SIG-M5 treated with dmso at 0.1 percent for 504 hours (cell line): ENCODE measurements at regions not wholly inside any gene's neighbourhood (a gene's known extent, or its start where the extent isn't known, plus 50 kb on each side); places are given as distances from the start of the nearest gene placed in this dataset.

Source experiments
- DNase-seq: peaks from one replicate; lab custom pipeline; 2025; ENCODE audit not compliant: unreplicated experiment; lab: John Stamatoyannopoulos, UW

DNA sequence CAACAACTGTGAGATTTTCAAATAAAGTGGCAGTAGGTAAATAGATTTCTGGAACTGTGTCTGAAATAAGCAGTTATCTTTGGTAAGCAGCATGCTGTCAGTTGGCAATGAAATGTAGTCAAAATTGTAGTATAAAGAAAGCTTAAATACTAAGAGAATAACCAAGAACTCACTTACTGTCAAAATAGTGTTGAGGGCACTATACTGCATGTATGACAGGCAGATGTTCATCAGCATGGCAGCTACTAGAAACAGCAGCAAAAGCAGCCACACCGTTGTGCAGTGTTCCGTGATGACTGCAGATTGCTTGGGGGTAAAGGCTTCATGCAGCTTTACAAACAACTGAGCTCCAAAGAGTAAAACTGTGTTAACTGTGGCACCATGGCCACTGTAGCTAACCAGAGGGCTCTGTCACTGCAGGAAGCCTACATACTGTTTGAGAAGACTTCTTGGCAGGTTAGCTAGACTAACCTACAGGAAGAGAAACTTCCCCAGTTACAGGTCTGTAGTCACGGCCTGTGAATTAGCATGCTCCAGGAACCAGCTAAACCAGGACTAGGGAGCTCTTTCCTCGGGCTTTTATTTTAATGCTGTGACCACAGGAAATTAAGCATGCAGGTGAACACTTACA is 459.7 kb downstream of the TBL1XR1 start:
- no peak for DNase-seq

DNA sequence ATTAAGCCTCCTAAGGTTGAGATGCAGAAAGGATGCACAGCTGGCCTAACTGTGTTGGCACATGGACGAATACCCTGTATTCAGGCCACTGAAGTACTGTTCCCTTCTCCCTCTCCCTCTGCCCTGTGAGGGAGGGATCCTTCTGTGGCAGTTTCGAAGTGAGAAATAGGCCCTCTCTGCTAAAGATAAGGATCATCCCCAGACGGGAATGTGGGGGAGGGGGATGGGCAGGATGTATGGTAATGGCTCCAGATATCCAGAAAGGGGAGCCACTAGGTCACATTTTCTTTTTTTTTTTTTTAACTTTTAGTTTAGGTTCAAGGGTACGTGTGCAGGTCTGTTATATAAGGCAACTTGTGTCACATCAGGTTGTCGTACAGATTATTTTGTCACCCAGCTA is 463.1 kb downstream of the TBL1XR1 start:
- DNase-seq: no peak

DNA sequence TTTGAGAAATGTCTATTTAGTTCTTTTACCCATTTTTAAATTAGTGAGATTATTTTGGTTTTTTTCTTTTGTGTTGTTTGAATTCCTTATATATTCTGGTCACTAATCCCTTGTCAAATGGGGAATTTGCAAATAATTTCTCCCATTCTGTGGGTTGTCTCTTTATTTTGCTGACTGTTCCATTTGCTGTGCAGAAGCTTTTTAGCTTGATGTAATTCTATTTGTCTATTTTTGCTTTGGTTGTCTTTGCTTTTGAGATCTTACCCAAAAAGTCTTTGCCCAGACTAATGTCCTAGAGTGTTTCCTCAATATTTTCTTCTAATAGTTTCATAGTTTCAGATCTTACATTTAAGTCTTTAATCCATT is 472.9 kb downstream of the TBL1XR1 start:
- no peak for DNase-seq

DNA sequence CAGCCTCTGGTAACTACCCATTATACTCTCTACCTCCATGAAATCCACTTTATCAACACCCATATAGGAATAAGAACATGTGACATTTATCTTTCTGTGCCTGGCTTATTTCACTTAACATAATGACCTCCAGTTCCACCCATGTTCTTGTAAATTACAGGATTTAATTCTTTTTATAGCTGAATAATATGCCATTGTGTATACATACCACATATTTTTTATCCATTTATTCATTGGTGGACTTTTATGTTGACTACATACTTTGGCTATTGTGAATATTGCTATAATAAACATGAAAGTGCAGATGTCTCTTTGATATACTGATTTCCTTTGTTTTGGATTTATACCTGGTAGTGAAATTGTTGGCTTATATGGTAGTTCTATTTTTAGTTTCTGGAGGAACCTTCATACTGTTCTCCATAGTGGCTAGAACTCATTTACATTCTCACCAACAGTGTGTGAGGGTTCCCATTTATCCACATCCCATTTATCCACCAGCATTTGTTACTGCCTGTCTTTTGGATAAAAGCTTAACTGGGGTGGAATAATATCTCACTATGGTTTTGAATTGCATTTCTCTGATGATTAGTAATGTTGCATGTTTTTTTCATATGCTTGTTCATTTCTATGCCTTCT is 473.4 kb downstream of the TBL1XR1 start:
- no peak for DNase-seq

DNA sequence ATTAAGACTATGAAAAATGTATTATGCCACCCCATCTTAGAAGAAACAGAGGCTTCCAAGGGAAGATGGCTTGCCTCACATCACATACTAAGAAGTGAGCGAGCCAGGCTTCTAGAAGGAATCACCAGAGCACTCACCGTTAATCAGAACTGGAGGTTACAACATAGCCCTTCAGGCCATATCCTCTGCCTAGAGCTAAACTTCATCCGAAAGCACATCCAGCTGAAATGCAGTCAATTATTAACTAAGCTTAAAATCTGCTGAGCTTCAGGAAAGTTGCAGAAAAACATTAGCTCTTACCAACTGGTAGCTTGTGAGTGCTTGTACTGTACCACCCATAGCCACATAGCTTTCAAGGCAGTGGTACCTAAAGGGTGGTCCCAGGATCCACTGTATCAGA is 483.2 kb downstream of the TBL1XR1 start:
- DNase-seq: no peak

DNA sequence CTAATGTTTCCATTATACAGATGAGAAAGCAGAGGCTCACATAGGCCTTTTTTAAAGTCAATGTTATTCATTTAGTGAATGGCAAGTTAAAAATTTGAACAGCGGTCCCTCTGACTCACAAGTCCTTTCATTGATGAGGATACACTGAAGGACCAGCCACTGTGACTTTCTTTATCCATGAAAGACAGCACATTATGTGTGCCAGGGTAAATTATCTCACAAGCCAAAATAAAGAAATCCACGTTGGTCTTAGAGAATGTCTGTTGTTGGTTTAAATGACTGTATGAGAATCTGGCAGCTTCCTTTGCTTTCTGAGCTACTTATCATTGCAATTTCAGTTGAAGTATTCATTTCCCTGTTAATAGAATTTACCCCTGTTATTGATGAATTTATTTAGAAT is 485.1 kb downstream of the TBL1XR1 start:
- DNase-seq: no peak

DNA sequence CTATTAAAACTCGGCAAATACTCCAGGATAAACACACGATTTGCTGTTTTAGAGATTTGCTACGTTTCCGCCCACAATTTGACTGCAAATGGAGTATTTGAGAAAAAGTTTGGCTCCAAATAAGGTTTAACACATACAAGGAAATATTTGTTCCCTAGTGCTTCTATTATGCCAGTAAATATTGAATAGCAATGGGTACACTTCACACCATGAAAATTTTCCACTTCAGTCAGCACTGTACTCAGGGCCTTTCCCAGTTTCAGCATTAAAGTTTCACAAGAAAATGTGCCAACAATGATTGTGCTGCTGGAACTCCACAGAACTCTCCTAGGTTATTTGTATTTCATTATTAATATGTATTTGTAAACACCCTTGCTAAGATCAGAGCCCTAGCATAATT is 498.0 kb downstream of the TBL1XR1 start:
- no peak for DNase-seq

DNA sequence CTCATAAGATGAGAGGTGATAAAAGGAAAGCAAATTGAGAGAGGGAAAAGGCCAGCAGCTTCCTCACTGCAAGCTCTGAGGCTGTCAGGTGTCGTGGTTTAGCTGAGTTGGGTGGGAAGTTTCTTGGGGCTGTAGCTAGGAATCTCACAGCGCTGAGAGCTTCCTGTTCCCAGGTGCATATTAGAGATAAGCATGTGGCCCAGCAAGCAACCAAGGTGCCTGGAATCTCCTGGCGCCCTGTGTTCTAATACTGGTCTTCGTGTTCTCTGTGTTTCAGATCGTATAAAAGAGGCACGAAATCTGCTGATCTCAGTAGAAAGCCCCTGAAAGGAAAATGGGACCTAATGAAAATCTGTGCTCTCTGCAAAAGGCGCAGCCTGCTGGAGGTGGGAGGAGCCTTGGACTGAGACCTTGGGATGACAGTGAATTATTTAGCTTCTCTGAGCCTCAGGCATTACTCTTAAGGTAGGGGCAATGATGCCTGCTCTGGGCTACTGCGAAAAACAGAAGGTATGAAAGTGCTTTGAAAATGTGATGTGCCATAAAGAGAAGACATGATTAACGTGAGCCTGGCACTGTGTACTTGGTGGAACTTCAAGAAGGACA is 499.9 kb downstream of the TBL1XR1 start:
- DNase-seq: no peak

DNA sequence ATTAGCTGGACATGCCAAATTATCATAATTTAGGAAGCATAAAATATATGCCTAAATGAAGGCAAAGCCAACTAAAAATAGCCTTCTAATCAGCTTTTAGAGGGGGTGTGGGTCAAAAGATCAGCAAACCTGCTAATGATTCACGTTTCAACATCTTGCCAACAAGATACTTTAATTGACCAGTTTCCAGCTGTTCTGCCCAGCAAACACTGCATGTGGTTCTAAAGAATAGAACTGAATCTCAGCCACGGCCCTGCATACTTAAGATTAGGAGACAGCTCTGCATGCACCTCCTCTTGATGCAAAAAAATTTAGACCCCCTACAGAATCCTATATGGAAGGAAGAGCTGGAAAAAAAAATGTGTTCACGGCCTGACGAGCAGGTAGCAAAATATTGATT is 500.5 kb downstream of the TBL1XR1 start:
- no peak for DNase-seq

DNA sequence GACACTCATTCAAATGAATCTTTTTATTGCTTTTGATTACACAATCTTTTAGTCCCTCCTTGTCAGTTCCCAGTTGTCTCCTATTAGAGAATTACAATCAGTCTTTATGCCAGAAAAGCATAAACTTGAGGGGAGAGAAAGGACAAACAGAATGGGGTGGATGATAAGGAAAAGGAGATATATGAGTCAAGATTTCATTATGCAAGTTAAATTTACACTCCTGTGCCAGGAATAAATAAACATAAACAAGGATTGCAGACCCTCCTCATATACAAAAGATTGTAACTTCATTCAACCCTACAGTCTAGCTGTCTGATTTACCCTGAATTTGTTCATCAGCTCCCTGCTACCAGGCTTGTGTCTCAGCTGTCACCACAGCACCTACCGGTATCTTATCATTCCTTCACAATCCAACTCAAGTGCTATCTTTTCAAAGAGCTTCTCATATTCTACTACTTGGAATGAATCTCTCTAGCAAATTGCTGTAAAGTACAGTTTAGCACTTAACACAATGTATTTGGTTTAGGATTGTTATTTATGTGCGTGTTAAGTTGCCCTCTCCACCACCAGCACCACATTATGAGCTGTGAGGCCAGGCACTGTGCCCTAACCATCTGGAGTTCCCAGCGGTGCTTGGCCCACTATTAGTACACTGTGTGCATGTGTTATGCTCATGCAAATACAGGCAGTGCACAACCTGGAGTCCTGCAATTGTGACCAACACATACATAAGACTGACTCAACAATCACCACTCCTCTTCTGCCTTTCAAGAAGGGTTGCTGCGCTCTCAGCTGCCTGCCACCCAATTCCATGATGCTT is 504.1 kb downstream of the TBL1XR1 start:
- no peak for DNase-seq

DNA sequence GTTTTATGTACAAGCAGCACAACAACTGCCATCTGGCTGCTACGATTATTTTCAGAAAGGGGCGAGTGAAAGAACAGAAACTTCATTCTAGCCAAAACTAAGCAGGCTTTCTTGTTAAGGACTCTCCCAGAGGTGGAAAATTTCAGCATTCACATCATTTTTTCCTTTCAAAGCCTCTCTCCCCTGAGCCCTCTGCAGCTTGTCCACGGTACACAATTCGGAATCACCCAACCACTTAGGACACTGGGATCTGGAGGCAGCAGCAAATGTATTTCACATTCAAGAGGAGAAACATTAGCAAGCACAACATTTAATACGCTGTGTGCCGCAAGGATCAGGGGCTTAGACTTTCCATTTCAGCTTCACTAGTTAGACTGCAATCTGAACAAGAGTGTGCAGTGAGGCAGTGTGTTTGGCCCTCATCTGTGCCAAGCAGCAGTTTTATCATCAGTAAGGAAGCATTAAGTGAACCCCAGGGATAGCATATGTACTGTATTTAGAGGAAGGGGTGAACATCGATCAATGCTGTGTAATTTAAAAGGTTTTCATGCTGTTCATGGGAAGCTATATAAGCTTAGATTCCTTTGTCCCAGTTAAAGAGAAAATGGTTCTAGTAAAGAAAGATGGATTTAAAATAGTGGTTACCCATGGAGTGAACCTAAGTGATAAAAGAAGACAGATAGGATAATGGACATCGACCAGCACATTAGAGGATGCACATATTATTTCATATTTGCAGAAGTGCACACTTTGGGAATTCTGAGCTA is 504.9 kb downstream of the TBL1XR1 start:
- DNase-seq: no peak

DNA sequence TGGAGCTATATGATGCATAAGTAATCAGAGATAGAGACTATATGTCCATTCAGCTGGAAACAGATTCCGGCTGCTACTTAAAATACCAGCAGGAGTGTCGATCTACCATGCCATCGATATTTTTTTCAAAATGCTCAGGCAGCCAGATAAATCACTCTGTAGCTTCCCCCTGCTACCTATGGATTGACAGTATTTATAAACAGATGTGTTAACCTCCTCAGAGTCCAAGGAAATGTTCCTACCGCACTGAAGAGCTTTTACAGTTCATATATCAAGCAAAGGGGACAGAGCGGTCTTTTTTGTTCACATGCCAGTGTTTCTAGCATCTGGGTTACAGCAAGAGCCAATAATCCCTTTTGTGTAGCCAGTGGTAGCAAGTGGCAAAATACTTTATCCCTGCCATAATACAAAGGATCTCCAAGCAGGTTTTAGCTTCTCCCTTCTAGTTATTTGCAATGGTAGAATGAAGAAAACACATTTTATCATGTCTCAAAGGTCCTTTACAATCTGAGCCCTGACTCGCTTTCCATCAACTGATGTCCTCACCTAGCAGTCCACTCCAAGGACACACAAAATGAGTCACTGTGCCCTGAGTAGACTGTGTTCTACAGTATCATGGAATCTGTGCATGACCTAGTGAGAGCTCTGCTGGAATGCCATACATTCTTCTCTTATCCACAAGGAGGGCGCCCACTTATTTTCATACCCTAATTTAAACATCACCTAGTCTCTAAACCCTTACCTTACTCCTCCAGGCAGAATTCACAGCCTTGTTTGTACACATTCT is 507.0 kb downstream of the TBL1XR1 start:
- DNase-seq: no peak

DNA sequence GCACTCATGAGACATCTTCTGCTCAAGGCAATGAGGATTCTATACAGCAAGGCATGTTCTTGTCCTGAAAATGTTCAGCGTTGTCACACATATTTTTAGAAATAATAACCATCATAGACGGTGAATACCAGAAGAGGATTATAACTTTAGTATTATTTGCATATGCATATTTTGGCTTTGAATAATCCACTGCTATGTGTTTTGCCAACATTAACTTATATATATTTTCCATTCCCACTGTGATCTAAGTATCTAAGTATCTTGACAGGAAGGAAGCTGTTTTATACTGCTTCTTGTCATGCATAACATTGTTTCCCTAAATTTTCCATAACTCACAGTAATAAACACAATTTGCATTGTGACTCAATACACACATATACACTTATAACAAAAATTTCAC is 509.5 kb downstream of the TBL1XR1 start:
- no peak for DNase-seq

DNA sequence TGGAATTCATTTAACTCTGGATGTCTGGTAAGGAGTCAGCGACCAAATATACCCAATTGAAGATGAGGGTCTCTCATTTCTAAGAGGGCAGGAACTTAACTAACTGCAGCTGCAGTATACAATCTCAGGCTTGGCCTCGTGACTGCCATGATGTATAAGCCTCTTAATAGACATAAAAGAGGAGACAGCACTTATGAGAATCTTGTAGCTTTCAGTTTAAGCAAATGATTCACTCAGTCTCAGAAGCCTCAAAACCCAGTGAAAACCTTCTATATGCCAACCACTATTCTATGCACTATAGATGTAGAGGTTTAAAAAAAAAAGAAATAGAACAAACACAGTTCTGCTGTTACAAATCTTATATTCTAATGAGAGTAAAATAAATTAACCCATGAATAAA is 513.9 kb downstream of the TBL1XR1 start:
- DNase-seq: no peak

DNA sequence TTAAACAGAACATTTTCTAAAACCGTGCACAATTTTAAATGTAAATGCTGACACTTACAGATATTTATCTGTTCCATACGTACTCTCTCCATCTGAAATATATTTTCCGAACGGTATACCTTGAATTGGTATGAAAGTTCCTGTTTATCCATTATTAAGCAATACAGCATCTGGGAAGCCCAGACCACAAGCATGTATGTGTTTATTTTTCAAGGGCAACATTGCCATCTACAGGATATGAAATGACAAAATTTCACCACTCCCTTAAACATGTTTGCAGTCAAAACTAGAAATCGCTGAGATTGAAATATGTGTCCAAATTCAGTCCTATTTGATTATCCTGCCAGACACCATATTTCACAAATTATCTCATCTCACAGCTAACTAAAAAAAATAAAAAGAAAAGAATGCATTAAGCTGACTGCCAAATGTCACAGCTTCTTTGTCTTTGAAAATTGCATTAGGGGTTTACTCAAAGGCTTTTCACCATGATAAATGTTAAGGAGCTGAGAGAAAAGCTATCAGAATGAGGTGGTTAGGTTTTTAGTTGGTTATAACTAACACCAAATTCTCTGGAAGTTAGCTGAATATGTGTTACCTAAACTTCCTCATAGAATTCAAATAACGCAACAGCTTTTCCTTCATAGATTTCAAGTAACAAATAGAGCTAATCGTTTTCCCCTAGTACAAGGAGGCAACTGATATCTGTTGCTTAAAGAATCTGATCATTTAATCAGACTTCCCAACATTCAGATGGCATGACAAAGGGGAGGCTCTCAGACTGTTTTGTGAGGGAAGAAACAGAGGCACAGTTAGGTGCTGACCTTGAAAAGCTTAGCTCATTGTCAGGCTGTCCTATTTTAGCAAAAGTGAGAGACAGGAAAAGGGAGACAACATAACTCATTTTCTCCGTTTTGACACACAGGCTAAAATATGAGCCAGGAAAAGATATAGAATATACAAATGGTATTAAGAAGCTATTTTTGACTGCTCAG is 533.1 kb downstream of the TBL1XR1 start:
- DNase-seq: peak; percentile 42

DNA sequence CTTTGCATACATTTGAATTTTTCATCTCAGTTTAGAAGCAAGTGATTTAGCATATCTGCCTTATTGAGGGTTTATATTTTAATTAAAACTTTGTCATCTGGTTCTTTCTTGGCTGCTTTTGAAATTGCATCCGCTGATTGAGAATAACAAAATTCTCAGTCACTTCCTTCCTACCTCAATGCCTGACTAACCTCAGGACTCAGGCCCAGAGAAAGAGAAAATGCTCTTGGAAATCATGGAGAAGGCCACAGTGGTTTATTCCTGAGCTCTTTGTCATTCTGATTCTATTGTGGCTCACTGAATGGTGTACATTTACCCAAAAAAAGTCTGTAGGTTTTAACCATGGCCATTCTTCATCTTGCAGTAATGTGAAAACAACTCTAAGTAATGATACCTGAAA is 533.9 kb downstream of the TBL1XR1 start:
- no peak for DNase-seq

DNA sequence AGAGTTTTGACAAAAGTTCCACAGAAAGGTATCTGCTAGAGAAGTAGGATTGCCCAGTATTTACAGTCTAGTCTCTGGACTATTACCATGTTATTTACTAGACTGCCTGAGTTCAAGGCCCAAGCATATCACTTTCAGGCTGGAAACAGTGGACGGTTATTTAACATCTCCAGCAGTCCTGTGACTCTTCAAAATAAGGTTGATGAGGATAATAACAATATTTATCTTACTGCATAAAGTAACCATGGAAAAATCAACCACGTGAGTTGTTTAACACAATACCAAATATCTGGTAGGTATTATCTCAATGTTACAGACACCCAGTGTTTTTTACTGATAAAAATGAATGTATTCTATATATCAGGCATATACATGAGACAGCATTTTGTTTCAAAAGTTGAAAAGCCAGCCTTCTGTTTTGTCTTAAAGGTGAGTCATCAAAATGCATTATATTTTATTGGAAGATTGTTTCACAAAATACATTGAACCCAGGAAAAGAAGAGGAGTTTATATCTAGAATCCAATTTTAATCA is 535.8 kb downstream of the TBL1XR1 start:
- no peak for DNase-seq

DNA sequence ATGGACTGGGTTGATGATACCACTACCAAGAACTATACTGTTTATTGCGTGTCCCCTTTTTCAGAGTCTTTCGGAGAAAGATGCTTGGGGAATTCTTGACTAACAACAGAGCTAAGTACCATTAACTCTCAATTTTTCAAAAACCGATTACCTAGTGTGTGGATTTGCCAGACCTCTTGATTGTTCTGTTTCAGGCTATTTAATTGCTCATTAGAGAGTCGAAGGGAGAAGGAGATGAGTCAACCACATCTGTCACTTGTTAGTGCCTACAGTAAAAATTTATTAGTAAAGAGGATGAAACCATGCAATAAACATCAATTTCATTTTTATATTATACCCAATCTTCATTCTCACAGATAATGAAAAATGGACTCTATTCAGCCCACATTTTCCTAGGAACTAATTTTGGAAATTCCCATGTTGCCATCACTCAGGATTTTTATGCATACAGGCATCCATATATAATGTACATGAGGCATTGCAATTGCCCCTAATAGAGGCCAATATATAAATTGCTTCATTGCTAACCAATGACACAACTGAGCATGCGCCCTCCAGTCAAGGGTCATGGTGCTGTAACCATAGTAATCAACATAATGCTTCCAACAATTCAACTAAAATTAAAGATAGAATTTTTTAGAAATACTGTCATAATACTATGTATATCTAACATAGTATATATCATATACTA is 541.7 kb downstream of the TBL1XR1 start:
- no peak for DNase-seq
